Endothelial cell of umbilical vein (primary cell): ENCODE measurements at regions not wholly inside any gene's neighbourhood (a gene's known extent, or its start where the extent isn't known, plus 50 kb on each side); places are given as distances from the start of the nearest gene placed in this dataset.

Experiments used
- MAX ChIP-seq: IDR thresholded peaks from 2 replicates; pipeline ENCODE4 v1.6.1; 2011; ENCODE audit not compliant: insufficient read depth, insufficient read length
- POLR2A ChIP-seq: IDR thresholded peaks from 2 replicates; pipeline ENCODE4 v1.6.1; 2012; ENCODE audit warnings: low read depth, mild to moderate bottlenecking, control low read depth, low read length
- POLR2AphosphoS5 ChIP-seq: IDR thresholded peaks from 2 replicates; pipeline ENCODE4 v1.6.1; 2012; ENCODE audit warnings: low read depth, mild to moderate bottlenecking, control low read depth, low read length, moderate library complexity; ENCODE audit not compliant: insufficient read depth
- TF ChIP-seq, protein P1 (sequence below), 2 donors: IDR thresholded peaks; 1 replicate in 1 of 2; 2 replicates in 1 of 2; pipeline ENCODE4 v1.5.1; 2011; ENCODE audit warnings: low read length in 2 of 2, mild to moderate bottlenecking in 2 of 2, moderate library complexity in 2 of 2, control low read depth in 1 of 2, inconsistent platforms in 1 of 2, low read depth in 1 of 2; ENCODE audit not compliant: insufficient read depth in 1 of 2; ENCODE audit errors: extremely low read depth in 1 of 2

DNA sequence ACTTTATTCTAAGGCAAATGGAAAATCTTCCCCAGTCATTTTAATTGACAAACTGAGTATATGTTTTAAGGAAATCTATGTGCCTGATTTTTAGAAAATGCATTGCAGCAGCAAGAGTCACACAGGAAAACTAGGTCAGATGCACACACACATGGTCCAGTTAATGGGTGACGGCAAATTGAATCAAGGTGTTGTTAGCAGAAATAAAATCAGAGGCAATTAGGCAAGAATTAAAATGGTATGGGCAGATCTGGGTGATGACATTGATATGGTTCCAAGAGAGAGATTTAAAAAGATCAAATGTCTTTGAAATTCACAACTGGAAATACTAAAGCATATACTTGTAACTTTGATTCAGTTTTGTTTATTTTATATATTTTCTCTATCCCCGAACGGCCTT lies 174.2 kb upstream of the CDH19 start:
- TF ChIP-seq, protein P1, sequence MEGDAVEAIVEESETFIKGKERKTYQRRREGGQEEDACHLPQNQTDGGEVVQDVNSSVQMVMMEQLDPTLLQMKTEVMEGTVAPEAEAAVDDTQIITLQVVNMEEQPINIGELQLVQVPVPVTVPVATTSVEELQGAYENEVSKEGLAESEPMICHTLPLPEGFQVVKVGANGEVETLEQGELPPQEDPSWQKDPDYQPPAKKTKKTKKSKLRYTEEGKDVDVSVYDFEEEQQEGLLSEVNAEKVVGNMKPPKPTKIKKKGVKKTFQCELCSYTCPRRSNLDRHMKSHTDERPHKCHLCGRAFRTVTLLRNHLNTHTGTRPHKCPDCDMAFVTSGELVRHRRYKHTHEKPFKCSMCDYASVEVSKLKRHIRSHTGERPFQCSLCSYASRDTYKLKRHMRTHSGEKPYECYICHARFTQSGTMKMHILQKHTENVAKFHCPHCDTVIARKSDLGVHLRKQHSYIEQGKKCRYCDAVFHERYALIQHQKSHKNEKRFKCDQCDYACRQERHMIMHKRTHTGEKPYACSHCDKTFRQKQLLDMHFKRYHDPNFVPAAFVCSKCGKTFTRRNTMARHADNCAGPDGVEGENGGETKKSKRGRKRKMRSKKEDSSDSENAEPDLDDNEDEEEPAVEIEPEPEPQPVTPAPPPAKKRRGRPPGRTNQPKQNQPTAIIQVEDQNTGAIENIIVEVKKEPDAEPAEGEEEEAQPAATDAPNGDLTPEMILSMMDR (IDR thresholded peaks at IDR 0.05; ENCODE audit: extremely low read depth in 1 of 2, insufficient read depth in 1 of 2, low read depth in 1 of 2, low read length in 2 of 2): no peak
- TF ChIP-seq POLR2A: no peak
- TF ChIP-seq POLR2AphosphoS5: no peak
- no peak for TF ChIP-seq MAX
